Stimulated activated CD8-positive, alpha-beta memory T cell treated with anti-CD3 and anti-CD28 coated beads, Interleukin-7, amount 100 ng/mL, for 1 hour (primary cell): ENCODE measurements at regions not wholly inside any gene's neighbourhood (a gene's known extent, or its start where the extent isn't known, plus 50 kb on each side); places are given as distances from the start of the nearest gene placed in this dataset.
"Not testable (repeated sequence)": the region's sequence is repeated elsewhere in the genome, so short reads cannot be mapped to it uniquely, and the experiment has no call there.

ENCODE experiments used
- DNase-seq, 2 donors: peaks; one replicate each; pipeline ENCODE4 v3.0.0-alpha.2; 2020; ENCODE audit warnings: low read depth in 2 of 2

- DNase-seq: no peak
Observed at GRCh38 chr4:141290771-141291170, 70.1 kb downstream of the ZNF330 start.

GRCh38 chr4:141294306-141294705, 73.6 kb downstream of the ZNF330 start:
- DNase-seq: no peak

GRCh38 chr4:141301216-141301615, 80.5 kb downstream of the ZNF330 start:
- no peak for DNase-seq

GRCh38 chr4:141302924-141303323, 82.2 kb downstream of the ZNF330 start:
- no peak for DNase-seq

- DNase-seq: no peak
Observed at GRCh38 chr4:141304346-141304745, 83.7 kb downstream of the ZNF330 start.

- no peak for DNase-seq
Observed at GRCh38 chr4:141306331-141306730, 85.6 kb downstream of the ZNF330 start.

GRCh38 chr4:141307241-141307689, 86.6 kb downstream of the ZNF330 start:
- DNase-seq: peak; percentile 15 to 16

GRCh38 chr4:141309874-141310273, 89.2 kb downstream of the ZNF330 start:
- no peak for DNase-seq

GRCh38 chr4:141311246-141312204, 90.8 kb downstream of the ZNF330 start:
- no peak for DNase-seq

- no peak for DNase-seq
Observed at GRCh38 chr4:141314627-141315026, 93.9 kb downstream of the ZNF330 start.

- no peak for DNase-seq
Observed at GRCh38 chr4:141328560-141329173, 108.0 kb downstream of the ZNF330 start.

- no peak for DNase-seq
Observed at GRCh38 chr4:141329174-141329569, 108.5 kb downstream of the ZNF330 start.

- DNase-seq: no peak
Observed at GRCh38 chr4:141330616-141331015, 109.9 kb downstream of the ZNF330 start.

GRCh38 chr4:141331534-141332358, 111.1 kb downstream of the ZNF330 start:
- no peak for DNase-seq

- DNase-seq: not testable (repeated sequence)
Observed at GRCh38 chr4:141332359-141333181, 111.9 kb downstream of the ZNF330 start.

- DNase-seq: not testable (repeated sequence)
Observed at GRCh38 chr4:141333456-141334230, 112.9 kb downstream of the ZNF330 start.

- no peak for DNase-seq
Observed at GRCh38 chr4:141335166-141335565, 114.5 kb downstream of the ZNF330 start.

GRCh38 chr4:141338238-141338637, 117.5 kb downstream of the ZNF330 start:
- no peak for DNase-seq

- no peak for DNase-seq
Observed at GRCh38 chr4:141339391-141339790, 118.7 kb downstream of the ZNF330 start.

- DNase-seq: no peak
Observed at GRCh38 chr4:141339966-141340365, 119.3 kb downstream of the ZNF330 start.
